Sigmoid colon (tissue), 4 donors: ENCODE measurements at regions not wholly inside any gene's neighbourhood (a gene's known extent, or its start where the extent isn't known, plus 50 kb on each side); places are given as distances from the start of the nearest gene placed in this dataset.

Source experiments
- EP300 ChIP-seq, 4 donors: sonication (generic); formaldehyde crosslinking; IDR thresholded peaks; one replicate each; pipeline ENCODE4 v1.6.1; 2017; ENCODE audit warnings: antibody characterized with exemption in 4 of 4
- POLR2A ChIP-seq, 2 donors: fragments of 450-650 bp; IDR thresholded peaks; one replicate each; pipeline ENCODE4 v1.6.1; 2016; ENCODE audit warnings: antibody characterized with exemption in 2 of 2, mild to moderate bottlenecking in 2 of 2, moderate library complexity in 2 of 2
- POLR2AphosphoS5 ChIP-seq, 4 donors: sonication (generic); formaldehyde crosslinking; IDR thresholded peaks; one replicate each; pipeline ENCODE4 v1.6.1; 2017; ENCODE audit warnings: antibody characterized with exemption in 4 of 4
- TF ChIP-seq, protein P1 (sequence below), 4 experiments: fragments of 450-650 bp in 3 of 4; fragments of 200-600 bp in 1 of 4; IDR thresholded peaks; one replicate each; pipeline ENCODE4 v1.5.1; 2016 to 2019; ENCODE audit warnings: antibody characterized with exemption in 4 of 4, mild to moderate bottlenecking in 3 of 4, moderate library complexity in 2 of 4

DNA sequence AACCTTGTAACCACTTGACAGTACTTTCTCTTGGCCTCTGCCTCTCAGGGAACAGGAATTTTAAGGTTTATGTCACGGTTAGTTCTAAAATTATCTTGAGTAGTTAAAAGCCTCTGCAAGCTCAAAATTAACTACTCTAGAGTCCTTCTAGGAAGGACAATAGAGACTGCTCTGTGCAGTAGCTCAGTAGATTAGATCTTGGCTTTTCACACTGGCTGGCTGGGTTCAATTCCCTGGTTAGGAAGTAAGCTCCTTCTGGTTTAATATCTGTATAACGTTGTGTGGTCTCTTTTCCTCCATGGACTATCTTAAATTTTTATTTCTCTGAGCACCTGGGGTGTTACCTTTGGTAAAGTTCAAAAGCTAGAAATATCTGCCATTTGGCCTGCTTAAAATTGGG is 109.2 kb downstream of the AASDHPPT start:
- TF ChIP-seq, protein P1, sequence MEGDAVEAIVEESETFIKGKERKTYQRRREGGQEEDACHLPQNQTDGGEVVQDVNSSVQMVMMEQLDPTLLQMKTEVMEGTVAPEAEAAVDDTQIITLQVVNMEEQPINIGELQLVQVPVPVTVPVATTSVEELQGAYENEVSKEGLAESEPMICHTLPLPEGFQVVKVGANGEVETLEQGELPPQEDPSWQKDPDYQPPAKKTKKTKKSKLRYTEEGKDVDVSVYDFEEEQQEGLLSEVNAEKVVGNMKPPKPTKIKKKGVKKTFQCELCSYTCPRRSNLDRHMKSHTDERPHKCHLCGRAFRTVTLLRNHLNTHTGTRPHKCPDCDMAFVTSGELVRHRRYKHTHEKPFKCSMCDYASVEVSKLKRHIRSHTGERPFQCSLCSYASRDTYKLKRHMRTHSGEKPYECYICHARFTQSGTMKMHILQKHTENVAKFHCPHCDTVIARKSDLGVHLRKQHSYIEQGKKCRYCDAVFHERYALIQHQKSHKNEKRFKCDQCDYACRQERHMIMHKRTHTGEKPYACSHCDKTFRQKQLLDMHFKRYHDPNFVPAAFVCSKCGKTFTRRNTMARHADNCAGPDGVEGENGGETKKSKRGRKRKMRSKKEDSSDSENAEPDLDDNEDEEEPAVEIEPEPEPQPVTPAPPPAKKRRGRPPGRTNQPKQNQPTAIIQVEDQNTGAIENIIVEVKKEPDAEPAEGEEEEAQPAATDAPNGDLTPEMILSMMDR (IDR thresholded peaks at IDR 0.05) = no peak
- TF ChIP-seq POLR2A (IDR thresholded peaks at IDR 0.05) = no peak
- TF ChIP-seq POLR2AphosphoS5 (IDR thresholded peaks at IDR 0.05) = no peak
- no peak for TF ChIP-seq EP300 (IDR thresholded peaks at IDR 0.05)
